ENCODE measurements at regions not wholly inside any gene's neighbourhood (a gene's known extent, or its start where the extent isn't known, plus 50 kb on each side); places are given as distances from the start of the nearest gene placed in this dataset.

GRCh38 chr10:33813415-33813814 is 478.9 kb upstream of the NRP1 start:
- TF ChIP-seq CTCF (IDR thresholded peaks at IDR 0.05) (no peak), EP300 (IDR thresholded peaks at IDR 0.05; ENCODE audit: low read depth) (no peak)
